Activated T-cell treated with anti-CD3 and anti-CD28 coated beads for 24 hours (primary cell): ENCODE measurements at regions not wholly inside any gene's neighbourhood (a gene's known extent, or its start where the extent isn't known, plus 50 kb on each side); places are given as distances from the start of the nearest gene placed in this dataset.

Experiments used
- DNase-seq: peaks from one replicate; pipeline ENCODE4 v3.0.0-alpha.2; 2020; ENCODE audit warnings: low read depth

DNA sequence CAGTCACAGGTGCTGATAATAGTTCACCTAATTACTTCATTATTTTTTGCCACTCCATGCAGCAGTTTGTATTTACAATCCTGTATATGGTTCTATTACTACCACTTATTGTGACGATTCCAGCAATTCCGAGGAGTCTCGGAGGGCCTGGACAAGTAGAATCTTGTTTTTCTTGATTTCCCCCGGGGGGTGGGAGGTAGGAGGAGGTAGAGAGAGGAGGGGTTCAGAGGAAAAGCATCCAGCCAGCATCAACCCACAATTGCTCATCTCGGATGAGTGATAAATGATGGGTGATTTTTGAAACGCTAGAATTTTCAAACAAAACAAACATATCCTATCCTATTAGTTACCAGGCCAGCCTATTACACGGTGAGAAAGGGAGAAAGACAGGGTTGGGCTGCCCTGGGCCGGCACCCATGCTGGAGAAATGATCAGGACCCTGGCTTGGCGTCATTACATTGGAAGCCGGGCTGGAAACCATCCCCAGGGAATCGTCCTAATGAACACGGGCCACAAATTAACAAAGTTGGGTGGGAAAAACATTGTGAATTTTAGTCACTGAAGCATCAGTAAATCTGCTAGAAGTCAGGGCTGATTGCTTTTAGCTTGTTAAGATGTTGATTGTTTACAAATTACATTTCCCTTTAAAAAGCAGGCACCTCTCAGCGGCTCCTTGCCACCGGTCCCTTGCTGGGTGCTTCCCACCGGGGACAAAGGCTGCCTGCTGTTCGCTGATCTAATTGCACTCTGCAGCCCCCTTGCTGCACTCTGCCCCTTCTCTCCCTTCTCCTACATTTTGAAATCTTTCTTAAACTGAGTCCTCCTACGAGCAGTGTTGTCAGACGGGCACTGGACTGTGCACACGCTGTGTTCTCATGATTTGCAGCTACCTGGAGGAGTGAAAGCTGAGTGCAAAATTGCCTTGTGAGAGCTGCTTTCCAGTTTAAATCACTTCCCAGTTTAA is 95.5 kb downstream of the FAM204A start:
- no peak for DNase-seq

DNA sequence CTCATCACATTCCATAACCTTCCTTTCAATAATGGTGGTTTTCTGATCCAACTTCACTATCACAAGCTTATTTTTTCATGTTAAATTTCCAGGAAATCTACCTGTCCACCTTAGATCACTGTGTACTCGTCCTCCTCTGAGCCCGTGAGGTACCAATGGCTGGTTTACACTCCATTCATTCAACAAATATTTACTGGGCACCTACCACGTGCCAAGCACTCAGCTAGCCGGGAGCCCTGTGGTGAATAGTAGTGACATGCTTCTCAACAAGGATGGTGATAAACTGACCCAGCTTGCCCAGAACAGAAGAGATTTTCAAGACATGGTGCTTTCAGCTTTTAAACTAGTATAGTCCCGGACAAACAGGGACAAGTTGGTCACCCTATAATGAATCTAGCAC is 98.2 kb downstream of the FAM204A start:
- no peak for DNase-seq

GRCh38 chr10:118241229-118242137 is 100.6 kb downstream of the FAM204A start:
- peak; percentile 59 for DNase-seq

- DNase-seq = no peak
These were observed 102.9 kb downstream of the FAM204A start for GRCh38 chr10:118239236-118239630.

DNA sequence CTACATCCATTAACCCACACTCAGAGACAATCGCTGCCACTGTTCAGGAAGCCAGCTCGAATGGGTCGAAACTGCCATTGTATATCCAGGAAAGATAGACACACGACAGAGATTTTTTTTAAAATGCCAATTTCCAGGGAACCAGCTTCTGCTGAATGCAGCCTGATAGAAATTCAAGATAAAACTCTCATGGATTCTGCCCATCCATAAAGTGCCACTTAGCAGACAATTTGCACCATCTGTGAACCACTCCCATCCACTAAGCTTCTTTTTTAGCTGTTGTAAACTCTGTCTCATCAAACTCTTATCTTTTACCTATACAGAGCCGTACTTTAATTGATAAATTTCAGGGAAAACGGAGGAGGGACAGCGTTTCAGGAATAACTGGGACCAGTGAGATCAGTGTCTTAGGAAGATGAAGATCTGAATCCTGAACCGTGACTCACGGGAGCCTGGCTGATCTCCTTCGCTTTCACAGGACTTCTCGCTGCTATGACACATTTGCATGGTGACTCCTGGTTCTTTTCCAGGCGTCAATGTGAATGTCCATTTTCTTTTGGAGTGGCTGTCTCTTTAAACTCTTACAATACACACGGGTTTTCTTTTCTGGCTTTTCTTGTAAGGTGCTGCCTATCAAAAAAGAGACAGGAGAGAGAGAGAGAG is 103.4 kb downstream of the FAM204A start:
- DNase-seq = no peak

GRCh38 chr10:118237930-118238329 is 104.2 kb downstream of the FAM204A start:
- no peak for DNase-seq

- DNase-seq = no peak
These were observed 107.4 kb downstream of the FAM204A start for GRCh38 chr10:118234683-118235082.

GRCh38 chr10:118220346-118220850 is 121.7 kb downstream of the FAM204A start:
- DNase-seq = no peak

DNA sequence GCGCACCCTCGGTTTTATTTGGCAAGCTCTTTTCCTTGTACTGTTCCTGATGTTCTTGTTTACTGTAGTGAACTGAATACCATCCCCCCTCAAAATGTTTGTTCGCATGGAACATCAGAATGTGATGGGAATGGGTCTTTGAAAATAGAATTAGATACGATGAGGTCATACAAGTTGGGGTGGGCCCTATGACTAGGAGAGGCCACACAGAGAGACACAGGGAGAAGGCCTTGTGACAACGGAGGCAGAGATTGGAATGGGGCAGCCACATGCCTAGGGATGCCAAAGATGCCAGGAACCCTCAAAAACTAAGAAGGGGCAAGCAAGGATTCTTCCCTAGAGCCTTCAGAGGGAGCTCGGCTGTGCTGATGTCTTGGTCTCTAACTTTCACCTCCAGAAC is 123.6 kb downstream of the FAM204A start:
- no peak for DNase-seq

- DNase-seq = no peak
These were observed 125.5 kb downstream of the FAM204A start for GRCh38 chr10:118216571-118217170.

DNA sequence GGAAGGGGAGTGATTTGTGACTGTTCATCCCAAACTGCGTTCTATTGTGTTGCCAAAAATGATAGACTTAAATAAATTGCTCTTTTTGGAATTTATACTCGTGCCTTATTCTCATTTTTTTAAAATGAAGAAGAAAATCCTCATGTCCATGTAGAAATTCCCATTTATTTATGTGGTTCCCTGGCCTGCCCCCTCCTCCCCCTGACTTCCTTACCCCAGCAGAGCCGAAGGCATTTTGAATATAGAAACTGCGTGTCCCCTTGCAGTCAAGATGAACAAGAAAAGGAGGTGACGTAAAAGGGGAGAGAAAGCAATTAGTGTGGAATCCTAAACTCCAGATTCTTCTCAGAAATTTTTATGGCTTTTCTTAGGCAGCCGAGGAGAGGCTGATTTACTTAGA is 126.1 kb downstream of the FAM204A start:
- no peak for DNase-seq

- no peak for DNase-seq
These were observed 127.3 kb downstream of the FAM204A start for GRCh38 chr10:118214776-118215175.

DNA sequence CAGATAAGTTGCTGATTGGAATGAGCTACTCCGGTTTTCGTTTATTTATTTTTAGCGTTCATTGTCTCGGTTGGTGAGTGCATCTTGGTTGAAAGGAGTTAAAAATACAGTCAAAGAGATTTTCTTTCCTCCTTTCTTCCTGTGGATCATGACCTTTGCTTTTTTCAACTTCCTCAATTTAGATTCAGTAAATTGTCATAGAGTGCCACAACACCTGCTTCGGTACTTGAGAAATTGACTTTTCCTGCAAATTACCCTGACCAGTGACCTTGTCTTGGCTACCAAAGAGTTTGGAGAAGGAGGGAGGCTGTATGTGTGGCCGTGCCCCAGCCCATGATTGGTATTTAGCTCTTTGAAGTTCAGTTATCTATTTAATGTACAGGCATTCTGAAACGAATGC is 128.7 kb downstream of the FAM204A start:
- DNase-seq = no peak

GRCh38 chr10:118210276-118210675 is 131.8 kb downstream of the FAM204A start:
- DNase-seq = no peak

DNA sequence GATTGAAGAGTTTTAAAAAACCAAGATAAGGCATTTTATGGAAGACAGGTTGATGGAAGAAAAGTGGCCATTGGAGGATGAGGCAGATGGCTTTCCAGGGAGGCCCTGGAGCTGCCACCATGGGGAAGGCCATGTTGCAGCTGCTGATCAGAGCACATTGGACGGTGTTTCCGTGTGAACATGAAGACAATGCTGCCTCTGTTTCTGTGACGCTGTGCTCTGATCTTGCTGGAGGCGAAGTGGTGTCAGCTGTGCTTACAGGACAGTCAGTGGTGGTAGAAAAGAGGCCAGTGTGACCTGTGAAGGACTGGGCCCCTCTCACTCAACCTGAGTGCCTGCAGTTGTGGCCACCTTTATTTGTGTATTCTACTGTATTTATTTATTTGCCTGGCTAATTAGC is 132.9 kb downstream of the FAM204A start:
- no peak for DNase-seq

GRCh38 chr10:118207470-118208007 is 134.6 kb downstream of the FAM204A start:
- no peak for DNase-seq

DNA sequence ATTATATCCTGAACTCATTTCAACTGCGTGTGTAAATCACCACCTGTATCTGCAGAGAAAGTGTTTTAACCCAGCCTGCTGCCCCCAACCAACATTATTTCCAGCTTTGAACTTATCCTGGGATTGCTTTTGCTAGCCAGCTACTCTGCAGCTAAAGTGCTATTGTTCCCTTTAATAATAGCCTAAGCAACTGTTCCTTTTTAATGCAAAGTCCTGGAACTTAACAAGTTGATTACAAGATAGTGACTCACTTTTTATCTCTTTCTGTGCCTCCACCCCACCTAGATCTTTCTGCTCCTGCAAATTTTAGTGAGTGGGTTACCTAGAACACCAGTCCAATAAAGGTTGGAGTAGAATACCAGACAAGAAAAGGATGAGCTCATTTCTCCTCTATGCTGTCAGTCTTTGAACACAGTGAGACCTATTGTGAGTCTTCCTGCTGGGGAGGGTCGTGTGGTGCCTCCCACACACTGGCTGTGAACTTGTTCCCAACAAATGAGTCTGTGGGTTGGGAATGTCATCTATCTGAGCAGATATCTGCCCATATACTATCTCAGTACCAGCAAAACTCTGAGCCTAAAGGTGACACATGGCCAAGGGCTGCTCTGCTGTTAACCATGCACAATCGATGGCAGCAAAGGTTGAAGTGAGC is 137.7 kb downstream of the FAM204A start:
- DNase-seq = no peak

- DNase-seq = no peak
These were observed 138.7 kb downstream of the FAM204A start for GRCh38 chr10:118203461-118203860.

- no peak for DNase-seq
These were observed 146.4 kb downstream of the FAM204A start for GRCh38 chr10:118195729-118196128.

DNA sequence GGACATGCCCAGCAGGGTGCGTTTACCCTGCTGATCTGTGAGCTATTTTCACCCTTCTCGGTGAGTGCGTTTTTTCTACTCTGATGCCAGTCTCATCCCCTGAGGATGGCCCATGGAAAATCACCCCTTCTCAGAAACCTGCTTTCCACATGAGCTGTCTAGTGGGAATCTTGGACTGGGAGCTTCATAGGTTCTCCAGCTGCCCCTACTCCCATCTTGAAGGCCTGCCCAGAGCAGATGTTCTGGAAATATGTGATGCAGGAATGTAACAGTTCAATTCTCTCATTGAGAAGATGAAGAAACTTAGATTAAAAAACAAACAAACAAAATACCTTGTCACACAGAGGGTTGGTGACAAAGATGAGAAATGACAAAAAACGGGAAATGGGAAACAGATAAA is 146.9 kb upstream of the RAB11FIP2 start:
- no peak for DNase-seq

- DNase-seq = no peak
These were observed 134.3 kb upstream of the RAB11FIP2 start for GRCh38 chr10:118181021-118181420.
